Skeletal muscle satellite cell (primary cell): ENCODE measurements at regions not wholly inside any gene's neighbourhood (a gene's known extent, or its start where the extent isn't known, plus 50 kb on each side); places are given as distances from the start of the nearest gene placed in this dataset.

Experiments
- H3K27me3 ChIP-seq: 2 replicates; pipeline ENCODE4 v1.7.0; 2013; ENCODE audit warnings: low read length; ENCODE audit not compliant: control insufficient read depth, insufficient read depth
- H3K36me3 ChIP-seq: 2 replicates; pipeline ENCODE4 v1.7.0; 2013; ENCODE audit warnings: mild to moderate bottlenecking, control low read depth, low read length; ENCODE audit not compliant: insufficient read depth
- H3K4me1 ChIP-seq: 2 replicates; pipeline ENCODE4 v1.7.0; 2013; ENCODE audit warnings: low read length; ENCODE audit not compliant: control insufficient read depth, insufficient read depth
- H3K4me2 ChIP-seq: 2 replicates; pipeline ENCODE4 v1.7.0; 2013; ENCODE audit warnings: mild to moderate bottlenecking, low read length
- H3K4me3 ChIP-seq: 2 replicates; pipeline ENCODE4 v1.7.0; 2013; ENCODE audit warnings: low read length
- H3K9ac ChIP-seq: 2 replicates; pipeline ENCODE4 v1.7.0; 2013; ENCODE audit warnings: mild to moderate bottlenecking, low read depth, low read length, moderate library complexity
- H3K9me3 ChIP-seq: replicated peaks from 2 replicates; pipeline ENCODE4 v1.7.0; 2013; ENCODE audit warnings: mild to moderate bottlenecking, control low read depth, low read length

GRCh38 chr22:48881326-48881980 lies 946.2 kb downstream of the BRD1 start:
- H3K4me2 ChIP-seq = no peak overlapping the region
- no peak overlapping the region for H3K4me3 ChIP-seq
- no peaks in the 10 kb centered on the region for H3K4me1 ChIP-seq
- H3K9ac ChIP-seq = no peak overlapping the region
- H3K27me3 ChIP-seq = no peaks in the 10 kb centered on the region
- no peaks in the 10 kb centered on the region for H3K36me3 ChIP-seq
- peaks cover 13% of the 10 kb centered on the region for H3K9me3 ChIP-seq

GRCh38 chr22:48880749-48881148 lies 946.9 kb downstream of the BRD1 start:
- no peak overlapping the region for H3K9ac ChIP-seq
- no peaks in the 10 kb centered on the region for H3K4me1 ChIP-seq
- no peaks in the 10 kb centered on the region for H3K27me3 ChIP-seq
- H3K4me3 ChIP-seq = no peak overlapping the region
- peaks cover 13% of the 10 kb centered on the region for H3K9me3 ChIP-seq
- no peak overlapping the region for H3K4me2 ChIP-seq
- no peaks in the 10 kb centered on the region for H3K36me3 ChIP-seq

- H3K27me3 ChIP-seq = no peaks in the 10 kb centered on the region
- no peak overlapping the region for H3K9ac ChIP-seq
- no peaks in the 10 kb centered on the region for H3K36me3 ChIP-seq
- H3K4me3 ChIP-seq = no peak overlapping the region
- no peaks in the 10 kb centered on the region for H3K4me1 ChIP-seq
- H3K4me2 ChIP-seq = no peak overlapping the region
- H3K9me3 ChIP-seq = peaks cover 6% of the 10 kb centered on the region
Observed at GRCh38 chr22:48876951-48877350, 950.7 kb downstream of the BRD1 start.

GRCh38 chr22:48874956-48875355 lies 952.7 kb downstream of the BRD1 start:
- Histone ChIP-seq H3K4me3 (no peak overlapping the region), H3K9ac (no peak overlapping the region), H3K27me3 (no peaks in the 10 kb centered on the region), H3K4me2 (no peak overlapping the region), H3K9me3 (peaks cover 8% of the 10 kb centered on the region), H3K4me1 (no peaks in the 10 kb centered on the region), H3K36me3 (no peaks in the 10 kb centered on the region)

GRCh38 chr22:48873191-48873520 lies 954.5 kb downstream of the BRD1 start:
- Histone ChIP-seq H3K27me3 (no peaks in the 10 kb centered on the region), H3K4me1 (no peaks in the 10 kb centered on the region), H3K36me3 (no peaks in the 10 kb centered on the region), H3K4me2 (no peak overlapping the region), H3K9me3 (peaks cover 8% of the 10 kb centered on the region), H3K9ac (no peak overlapping the region), H3K4me3 (no peak overlapping the region)

- Histone ChIP-seq H3K27me3 (no peaks in the 10 kb centered on the region), H3K36me3 (no peaks in the 10 kb centered on the region), H3K4me2 (no peak overlapping the region), H3K4me3 (no peak overlapping the region), H3K9me3 (peaks cover 8% of the 10 kb centered on the region), H3K4me1 (no peaks in the 10 kb centered on the region), H3K9ac (no peak overlapping the region)
Observed at GRCh38 chr22:48872271-48873190, 955.1 kb downstream of the BRD1 start.

- no peaks in the 10 kb centered on the region for H3K36me3 ChIP-seq
- no peaks in the 10 kb centered on the region for H3K27me3 ChIP-seq
- no peaks in the 10 kb centered on the region for H3K4me1 ChIP-seq
- H3K9me3 ChIP-seq = peaks cover 6% of the 10 kb centered on the region
- no peak overlapping the region for H3K4me3 ChIP-seq
- H3K4me2 ChIP-seq = no peak overlapping the region
- H3K9ac ChIP-seq = no peak overlapping the region
Observed at GRCh38 chr22:48871176-48871840, 956.4 kb downstream of the BRD1 start.

- no peak overlapping the region for H3K4me2 ChIP-seq
- no peak overlapping the region for H3K9ac ChIP-seq
- no peaks in the 10 kb centered on the region for H3K4me1 ChIP-seq
- H3K27me3 ChIP-seq = no peaks in the 10 kb centered on the region
- no peaks in the 10 kb centered on the region for H3K36me3 ChIP-seq
- peaks cover 9% of the 10 kb centered on the region for H3K9me3 ChIP-seq
- no peak overlapping the region for H3K4me3 ChIP-seq
Observed at GRCh38 chr22:48870436-48870835, 957.2 kb downstream of the BRD1 start.

- Histone ChIP-seq H3K9me3 (peaks cover 12% of the 10 kb centered on the region), H3K4me2 (no peak overlapping the region), H3K4me3 (no peak overlapping the region), H3K36me3 (no peaks in the 10 kb centered on the region), H3K4me1 (no peaks in the 10 kb centered on the region), H3K9ac (no peak overlapping the region), H3K27me3 (no peaks in the 10 kb centered on the region)
Observed at GRCh38 chr22:48869788-48870187, 957.9 kb downstream of the BRD1 start.

- Histone ChIP-seq H3K9ac (no peak overlapping the region), H3K36me3 (no peaks in the 10 kb centered on the region), H3K4me3 (no peak overlapping the region), H3K9me3 (peaks cover 13% of the 10 kb centered on the region), H3K4me2 (no peak overlapping the region), H3K4me1 (no peaks in the 10 kb centered on the region), H3K27me3 (no peaks in the 10 kb centered on the region)
Observed at GRCh38 chr22:48869161-48869560, 958.5 kb downstream of the BRD1 start.

- Histone ChIP-seq H3K9me3 (peaks cover 16% of the 10 kb centered on the region), H3K4me1 (no peaks in the 10 kb centered on the region), H3K4me2 (no peak overlapping the region), H3K4me3 (no peak overlapping the region), H3K27me3 (no peaks in the 10 kb centered on the region), H3K9ac (no peak overlapping the region), H3K36me3 (no peaks in the 10 kb centered on the region)
Observed at GRCh38 chr22:48868554-48868953, 959.1 kb downstream of the BRD1 start.
